Natural killer cell (primary cell): ENCODE measurements at regions not wholly inside any gene's neighbourhood (a gene's known extent, or its start where the extent isn't known, plus 50 kb on each side); places are given as distances from the start of the nearest gene placed in this dataset.

Source experiments
- ATAC-seq, 3 donors: fragments of 150-1000 bp in 2 of 3; fragments of 200-7000 bp in 1 of 3; cut with Tn5 transposase; 1 replicate in 1 of 3; 2 replicates in 2 of 3; pipeline ENCODE4 v1.10.0; 2021; ENCODE audit warnings: mild to moderate bottlenecking in 2 of 3, moderate library complexity in 2 of 3
- DNase-seq, 2 donors: peaks; one replicate each; pipeline versions ENCODE4 v3.0.0 to v3.0.0-alpha.2; 2013 to 2021; ENCODE audit warnings: mixed read lengths in 1 of 2
- H3K27ac ChIP-seq: one replicate; pipeline ENCODE4 v1.5.1; 2013; ENCODE audit warnings: mild to moderate bottlenecking, low read length
- H3K27me3 ChIP-seq: one replicate; pipeline ENCODE4 v1.6.1; 2013; ENCODE audit warnings: low read length; ENCODE audit not compliant: control insufficient read depth, insufficient read depth
- H3K36me3 ChIP-seq: one replicate; pipeline ENCODE4 v1.6.1; 2013; ENCODE audit warnings: low read length; ENCODE audit not compliant: control insufficient read depth, insufficient read depth
- H3K4me1 ChIP-seq: one replicate; pipeline ENCODE4 v1.6.1; 2013; ENCODE audit warnings: low read length; ENCODE audit not compliant: control insufficient read depth, insufficient read depth
- H3K4me3 ChIP-seq: one replicate; pipeline ENCODE4 v1.5.1; 2013; ENCODE audit warnings: low read length
- H3K9me3 ChIP-seq: one replicate; pipeline ENCODE4 v1.6.1; 2013; ENCODE audit warnings: low read length; ENCODE audit not compliant: control insufficient read depth, insufficient read depth
- H3K27ac Mint-ChIP-seq, 2 donors: one replicate each; pipeline ENCODE4 v1.8.0; 2022; ENCODE audit warnings: mild to moderate bottlenecking in 2 of 2, mixed read lengths in 2 of 2, moderate library complexity in 1 of 2
- H3K27me3 Mint-ChIP-seq, 2 donors: one replicate each; pipeline ENCODE4 v1.8.0; 2022; ENCODE audit warnings: low read depth in 2 of 2, mixed read lengths in 2 of 2
- H3K36me3 Mint-ChIP-seq: one replicate; pipeline ENCODE4 v1.8.0; 2022; ENCODE audit warnings: mixed read lengths
- H3K4me1 Mint-ChIP-seq, 2 donors: one replicate each; pipeline ENCODE4 v1.8.0; 2022; ENCODE audit warnings: mixed read lengths in 2 of 2
- H3K4me3 Mint-ChIP-seq: one replicate; pipeline ENCODE4 v1.8.0; 2022; ENCODE audit warnings: mild to moderate bottlenecking, moderate library complexity, mixed read lengths
- H3K9me3 Mint-ChIP-seq, 2 donors: one replicate each; pipeline ENCODE4 v1.8.0; 2022; ENCODE audit warnings: mixed read lengths in 2 of 2
- WGBS: methylation state at CpG from one replicate; pipeline ENCODE4 v1.1.7; 2013; ENCODE audit warnings: missing lambda C conversion rate; ENCODE audit not compliant: insufficient coverage; 5-methylcytosine and 5-hydroxymethylcytosine counted together
- intact Hi-C: fragments of 100-400 bp; cut with micrococcal nuclease; formaldehyde crosslinking; loops from one replicate; pipeline ENCODE4 v1.14.2; 2022
- TF ChIP-seq, protein P1 (sequence below): fragments of 200-600 bp; IDR thresholded peaks from one replicate; pipeline ENCODE4 v1.8.0; 2022; ENCODE audit warnings: antibody characterized with exemption

DNA sequence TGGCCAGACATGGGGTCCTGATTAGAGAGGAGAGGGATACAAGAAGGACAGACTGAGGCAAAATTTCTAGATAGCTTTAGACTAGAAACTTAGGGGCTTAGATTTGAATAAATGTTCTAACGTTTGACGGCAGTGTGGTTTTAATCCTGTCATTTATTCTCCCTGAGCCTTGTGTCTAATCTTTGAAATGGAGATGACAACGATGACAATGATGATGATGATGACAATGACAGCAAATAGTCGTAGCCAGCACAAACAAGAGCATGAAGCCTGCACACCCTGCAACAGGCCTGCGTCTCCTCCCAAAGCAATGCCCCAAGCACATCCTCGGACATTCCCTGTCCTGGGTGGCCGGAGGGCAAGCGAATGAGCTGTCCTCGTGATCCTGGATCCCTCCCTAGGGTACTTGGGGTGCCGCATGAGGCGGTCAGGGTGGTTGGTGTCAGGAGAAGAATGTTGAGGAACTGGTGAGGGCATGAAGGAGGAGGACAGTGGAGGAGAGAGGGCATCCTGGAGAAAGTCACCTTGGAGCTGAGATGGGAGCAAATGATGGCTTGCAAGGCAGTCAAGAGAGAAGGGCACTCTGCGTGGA lies 502.1 kb upstream of the B3GAT1 start:
- no peaks in the 10 kb centered on the region for H3K4me1 Mint-ChIP-seq
- no peaks in the 10 kb centered on the region for H3K4me1 ChIP-seq
- TF ChIP-seq, protein P1, sequence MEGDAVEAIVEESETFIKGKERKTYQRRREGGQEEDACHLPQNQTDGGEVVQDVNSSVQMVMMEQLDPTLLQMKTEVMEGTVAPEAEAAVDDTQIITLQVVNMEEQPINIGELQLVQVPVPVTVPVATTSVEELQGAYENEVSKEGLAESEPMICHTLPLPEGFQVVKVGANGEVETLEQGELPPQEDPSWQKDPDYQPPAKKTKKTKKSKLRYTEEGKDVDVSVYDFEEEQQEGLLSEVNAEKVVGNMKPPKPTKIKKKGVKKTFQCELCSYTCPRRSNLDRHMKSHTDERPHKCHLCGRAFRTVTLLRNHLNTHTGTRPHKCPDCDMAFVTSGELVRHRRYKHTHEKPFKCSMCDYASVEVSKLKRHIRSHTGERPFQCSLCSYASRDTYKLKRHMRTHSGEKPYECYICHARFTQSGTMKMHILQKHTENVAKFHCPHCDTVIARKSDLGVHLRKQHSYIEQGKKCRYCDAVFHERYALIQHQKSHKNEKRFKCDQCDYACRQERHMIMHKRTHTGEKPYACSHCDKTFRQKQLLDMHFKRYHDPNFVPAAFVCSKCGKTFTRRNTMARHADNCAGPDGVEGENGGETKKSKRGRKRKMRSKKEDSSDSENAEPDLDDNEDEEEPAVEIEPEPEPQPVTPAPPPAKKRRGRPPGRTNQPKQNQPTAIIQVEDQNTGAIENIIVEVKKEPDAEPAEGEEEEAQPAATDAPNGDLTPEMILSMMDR, result no peak
- no peaks in the 10 kb centered on the region for H3K36me3 ChIP-seq
- H3K36me3 Mint-ChIP-seq, result no peaks in the 10 kb centered on the region
- 85% methylated on average over 12 of the region's 12 CpGs for WGBS
- H3K27ac ChIP-seq, result no peak overlapping the region
- ATAC-seq (no peak), DNase-seq (no peak)
- no peaks in the 10 kb centered on the region for H3K27me3 ChIP-seq
- intact Hi-C loops, result no loop called here
- no peak overlapping the region for H3K27ac Mint-ChIP-seq
- H3K27me3 Mint-ChIP-seq, result peaks cover 11 to 21% of the 10 kb centered on the region in 2 donors
- no peak overlapping the region for H3K4me3 ChIP-seq
- H3K9me3 Mint-ChIP-seq, result no peaks in the 10 kb centered on the region
- H3K9me3 ChIP-seq, result no peaks in the 10 kb centered on the region
- H3K4me3 Mint-ChIP-seq, result no peak overlapping the region

DNA sequence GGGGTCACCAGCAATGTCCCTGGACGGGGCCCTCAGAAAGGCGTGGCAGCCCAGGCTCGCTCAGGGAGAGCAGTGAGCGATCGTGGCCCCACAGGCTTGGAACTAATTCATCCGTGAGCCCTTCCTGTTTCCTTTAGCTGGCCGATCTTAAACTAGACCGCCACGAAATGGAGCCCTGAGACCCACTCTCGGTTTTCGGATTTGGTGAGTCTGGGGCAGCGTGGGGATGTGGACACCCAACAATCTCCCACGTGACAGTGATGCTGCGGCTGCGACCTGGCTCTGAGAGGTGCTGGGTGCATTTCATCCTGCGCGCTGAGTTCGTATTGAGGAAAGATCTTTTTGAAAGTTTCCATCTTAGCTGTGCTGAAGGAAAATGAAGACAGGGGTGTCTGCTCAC lies 501.3 kb upstream of the B3GAT1 start:
- Mint-ChIP-seq H3K27me3 (peaks cover 8 to 16% of the 10 kb centered on the region in 2 donors), H3K36me3 (no peaks in the 10 kb centered on the region), H3K4me1 (no peaks in the 10 kb centered on the region), H3K27ac (no peak overlapping the region), H3K9me3 (no peaks in the 10 kb centered on the region), H3K4me3 (no peak overlapping the region)
- DNase-seq (no peak), ATAC-seq (no peak)
- TF ChIP-seq, protein P1, result no peak
- WGBS, result 76% methylated on average over 18 of the region's 18 CpGs
- H3K4me3 ChIP-seq, result no peak overlapping the region
- H3K4me1 ChIP-seq, result no peaks in the 10 kb centered on the region
- no peaks in the 10 kb centered on the region for H3K9me3 ChIP-seq
- H3K27ac ChIP-seq, result no peak overlapping the region
- no peaks in the 10 kb centered on the region for H3K27me3 ChIP-seq
- H3K36me3 ChIP-seq, result no peaks in the 10 kb centered on the region
- intact Hi-C loops, result no loop called here

DNA sequence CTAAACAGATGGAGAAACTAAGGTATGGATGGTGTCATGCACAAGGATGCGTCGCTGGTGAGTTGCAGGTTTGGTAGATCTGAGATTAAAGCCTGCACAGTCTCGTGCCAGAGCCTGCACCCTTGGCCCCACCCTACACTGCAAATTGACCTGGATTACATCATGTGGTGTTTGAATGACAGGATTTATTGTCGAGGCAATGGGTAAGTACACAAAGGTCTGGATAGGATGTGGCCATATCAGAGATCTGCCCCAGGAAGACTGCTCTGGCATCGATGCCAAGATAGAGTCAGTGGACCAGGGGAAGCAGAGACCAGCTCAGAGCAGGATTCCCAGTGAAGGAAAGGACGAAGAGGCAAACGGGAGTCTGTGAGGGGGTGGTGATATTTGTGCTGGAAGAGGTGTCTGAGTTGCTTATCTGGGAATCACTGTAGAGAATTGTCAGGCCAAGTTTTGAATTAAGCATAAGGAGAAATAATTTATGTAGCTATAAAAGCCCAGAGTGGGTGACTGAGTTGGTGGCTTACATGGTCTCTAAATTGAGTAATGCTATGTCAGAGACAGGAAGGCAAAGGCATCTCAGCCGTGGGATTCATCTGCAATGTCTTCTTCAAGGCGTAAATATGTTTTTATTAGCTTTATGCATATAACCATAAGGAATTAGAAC lies 499.6 kb upstream of the B3GAT1 start:
- no peaks in the 10 kb centered on the region for H3K4me1 ChIP-seq
- Mint-ChIP-seq H3K4me3 (no peak overlapping the region), H3K9me3 (no peaks in the 10 kb centered on the region), H3K36me3 (no peaks in the 10 kb centered on the region), H3K27me3 (peaks cover 11 to 22% of the 10 kb centered on the region in 2 donors), H3K4me1 (no peaks in the 10 kb centered on the region), H3K27ac (no peak overlapping the region)
- H3K36me3 ChIP-seq, result no peaks in the 10 kb centered on the region
- no peak overlapping the region for H3K27ac ChIP-seq
- 78% methylated on average over 8 of the region's 9 CpGs for WGBS
- no peaks in the 10 kb centered on the region for H3K9me3 ChIP-seq
- ATAC-seq (no peak), DNase-seq (no peak)
- H3K4me3 ChIP-seq, result no peak overlapping the region
- TF ChIP-seq, protein P1, result no peak
- intact Hi-C loops, result no loop called here
- no peaks in the 10 kb centered on the region for H3K27me3 ChIP-seq

DNA sequence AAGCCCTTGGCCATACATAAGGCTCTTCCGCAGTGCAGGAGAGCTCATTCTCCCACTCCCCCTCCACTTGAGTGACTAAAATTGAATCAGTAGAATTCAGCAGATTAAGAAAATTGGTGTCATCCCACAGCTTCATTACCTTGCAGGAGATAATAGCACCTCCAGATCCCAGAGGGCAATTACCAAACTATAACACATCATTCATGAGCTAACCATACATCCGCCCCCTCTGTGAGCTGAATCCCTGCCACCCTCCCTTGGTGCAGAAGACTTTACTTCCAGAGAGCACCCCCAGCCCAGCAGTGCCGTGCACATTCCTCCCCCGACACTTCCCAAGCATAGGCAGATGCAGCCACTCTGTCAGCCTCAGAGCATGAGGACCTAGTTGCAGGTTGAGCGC lies 496.5 kb upstream of the B3GAT1 start:
- H3K4me3 ChIP-seq, result no peak overlapping the region
- Mint-ChIP-seq H3K27ac (no peak overlapping the region), H3K36me3 (no peaks in the 10 kb centered on the region), H3K27me3 (peaks cover 7 to 20% of the 10 kb centered on the region in 2 donors), H3K4me3 (no peak overlapping the region), H3K4me1 (no peaks in the 10 kb centered on the region), H3K9me3 (no peaks in the 10 kb centered on the region)
- H3K4me1 ChIP-seq, result no peaks in the 10 kb centered on the region
- no peaks in the 10 kb centered on the region for H3K27me3 ChIP-seq
- H3K27ac ChIP-seq, result no peak overlapping the region
- DNase-seq (no peak), ATAC-seq (no peak)
- TF ChIP-seq, protein P1, result no peak
- H3K9me3 ChIP-seq, result no peaks in the 10 kb centered on the region
- intact Hi-C loops, result no loop called here
- 85% methylated on average over 5 of the region's 5 CpGs for WGBS
- no peaks in the 10 kb centered on the region for H3K36me3 ChIP-seq
